ENCODE measurements at regions not wholly inside any gene's neighbourhood (a gene's known extent, or its start where the extent isn't known, plus 50 kb on each side); places are given as distances from the start of the nearest gene placed in this dataset.

DNA sequence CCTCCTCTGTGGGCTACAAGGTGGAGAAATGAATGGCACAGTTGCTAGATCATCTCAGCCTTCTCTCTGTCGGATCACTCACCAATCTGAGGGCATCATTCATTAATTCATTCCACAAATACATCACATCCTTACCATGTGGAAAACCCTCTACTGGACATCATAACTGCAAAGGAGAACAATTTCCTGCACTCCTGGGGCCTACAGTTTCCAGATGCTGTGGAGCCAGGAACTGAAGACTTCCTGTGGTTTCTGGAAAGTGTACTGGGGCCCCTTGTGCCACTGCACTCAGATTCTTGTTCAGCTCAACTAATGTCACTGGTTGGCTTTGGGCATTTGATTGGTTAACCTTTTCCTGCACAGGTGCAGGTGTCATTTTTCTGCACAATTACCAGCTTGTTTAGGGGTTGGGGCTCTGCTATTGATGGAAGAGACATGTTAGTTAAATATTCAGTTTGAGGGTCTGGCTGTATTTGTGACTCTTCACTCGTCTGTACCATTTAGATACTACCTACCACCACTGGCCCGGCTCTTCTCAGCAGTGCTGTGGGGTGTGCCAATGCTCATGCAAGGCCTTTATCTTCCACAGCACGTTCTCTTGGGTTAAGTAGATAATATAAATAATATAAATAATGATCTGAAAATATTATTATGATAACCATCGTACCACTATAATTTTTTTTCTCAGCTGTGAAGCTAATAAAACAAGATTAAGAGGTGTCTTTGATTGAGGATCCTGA lies 427.3 kb downstream of the TSN start (continued):
- TF ChIP-seq, protein P1, sequence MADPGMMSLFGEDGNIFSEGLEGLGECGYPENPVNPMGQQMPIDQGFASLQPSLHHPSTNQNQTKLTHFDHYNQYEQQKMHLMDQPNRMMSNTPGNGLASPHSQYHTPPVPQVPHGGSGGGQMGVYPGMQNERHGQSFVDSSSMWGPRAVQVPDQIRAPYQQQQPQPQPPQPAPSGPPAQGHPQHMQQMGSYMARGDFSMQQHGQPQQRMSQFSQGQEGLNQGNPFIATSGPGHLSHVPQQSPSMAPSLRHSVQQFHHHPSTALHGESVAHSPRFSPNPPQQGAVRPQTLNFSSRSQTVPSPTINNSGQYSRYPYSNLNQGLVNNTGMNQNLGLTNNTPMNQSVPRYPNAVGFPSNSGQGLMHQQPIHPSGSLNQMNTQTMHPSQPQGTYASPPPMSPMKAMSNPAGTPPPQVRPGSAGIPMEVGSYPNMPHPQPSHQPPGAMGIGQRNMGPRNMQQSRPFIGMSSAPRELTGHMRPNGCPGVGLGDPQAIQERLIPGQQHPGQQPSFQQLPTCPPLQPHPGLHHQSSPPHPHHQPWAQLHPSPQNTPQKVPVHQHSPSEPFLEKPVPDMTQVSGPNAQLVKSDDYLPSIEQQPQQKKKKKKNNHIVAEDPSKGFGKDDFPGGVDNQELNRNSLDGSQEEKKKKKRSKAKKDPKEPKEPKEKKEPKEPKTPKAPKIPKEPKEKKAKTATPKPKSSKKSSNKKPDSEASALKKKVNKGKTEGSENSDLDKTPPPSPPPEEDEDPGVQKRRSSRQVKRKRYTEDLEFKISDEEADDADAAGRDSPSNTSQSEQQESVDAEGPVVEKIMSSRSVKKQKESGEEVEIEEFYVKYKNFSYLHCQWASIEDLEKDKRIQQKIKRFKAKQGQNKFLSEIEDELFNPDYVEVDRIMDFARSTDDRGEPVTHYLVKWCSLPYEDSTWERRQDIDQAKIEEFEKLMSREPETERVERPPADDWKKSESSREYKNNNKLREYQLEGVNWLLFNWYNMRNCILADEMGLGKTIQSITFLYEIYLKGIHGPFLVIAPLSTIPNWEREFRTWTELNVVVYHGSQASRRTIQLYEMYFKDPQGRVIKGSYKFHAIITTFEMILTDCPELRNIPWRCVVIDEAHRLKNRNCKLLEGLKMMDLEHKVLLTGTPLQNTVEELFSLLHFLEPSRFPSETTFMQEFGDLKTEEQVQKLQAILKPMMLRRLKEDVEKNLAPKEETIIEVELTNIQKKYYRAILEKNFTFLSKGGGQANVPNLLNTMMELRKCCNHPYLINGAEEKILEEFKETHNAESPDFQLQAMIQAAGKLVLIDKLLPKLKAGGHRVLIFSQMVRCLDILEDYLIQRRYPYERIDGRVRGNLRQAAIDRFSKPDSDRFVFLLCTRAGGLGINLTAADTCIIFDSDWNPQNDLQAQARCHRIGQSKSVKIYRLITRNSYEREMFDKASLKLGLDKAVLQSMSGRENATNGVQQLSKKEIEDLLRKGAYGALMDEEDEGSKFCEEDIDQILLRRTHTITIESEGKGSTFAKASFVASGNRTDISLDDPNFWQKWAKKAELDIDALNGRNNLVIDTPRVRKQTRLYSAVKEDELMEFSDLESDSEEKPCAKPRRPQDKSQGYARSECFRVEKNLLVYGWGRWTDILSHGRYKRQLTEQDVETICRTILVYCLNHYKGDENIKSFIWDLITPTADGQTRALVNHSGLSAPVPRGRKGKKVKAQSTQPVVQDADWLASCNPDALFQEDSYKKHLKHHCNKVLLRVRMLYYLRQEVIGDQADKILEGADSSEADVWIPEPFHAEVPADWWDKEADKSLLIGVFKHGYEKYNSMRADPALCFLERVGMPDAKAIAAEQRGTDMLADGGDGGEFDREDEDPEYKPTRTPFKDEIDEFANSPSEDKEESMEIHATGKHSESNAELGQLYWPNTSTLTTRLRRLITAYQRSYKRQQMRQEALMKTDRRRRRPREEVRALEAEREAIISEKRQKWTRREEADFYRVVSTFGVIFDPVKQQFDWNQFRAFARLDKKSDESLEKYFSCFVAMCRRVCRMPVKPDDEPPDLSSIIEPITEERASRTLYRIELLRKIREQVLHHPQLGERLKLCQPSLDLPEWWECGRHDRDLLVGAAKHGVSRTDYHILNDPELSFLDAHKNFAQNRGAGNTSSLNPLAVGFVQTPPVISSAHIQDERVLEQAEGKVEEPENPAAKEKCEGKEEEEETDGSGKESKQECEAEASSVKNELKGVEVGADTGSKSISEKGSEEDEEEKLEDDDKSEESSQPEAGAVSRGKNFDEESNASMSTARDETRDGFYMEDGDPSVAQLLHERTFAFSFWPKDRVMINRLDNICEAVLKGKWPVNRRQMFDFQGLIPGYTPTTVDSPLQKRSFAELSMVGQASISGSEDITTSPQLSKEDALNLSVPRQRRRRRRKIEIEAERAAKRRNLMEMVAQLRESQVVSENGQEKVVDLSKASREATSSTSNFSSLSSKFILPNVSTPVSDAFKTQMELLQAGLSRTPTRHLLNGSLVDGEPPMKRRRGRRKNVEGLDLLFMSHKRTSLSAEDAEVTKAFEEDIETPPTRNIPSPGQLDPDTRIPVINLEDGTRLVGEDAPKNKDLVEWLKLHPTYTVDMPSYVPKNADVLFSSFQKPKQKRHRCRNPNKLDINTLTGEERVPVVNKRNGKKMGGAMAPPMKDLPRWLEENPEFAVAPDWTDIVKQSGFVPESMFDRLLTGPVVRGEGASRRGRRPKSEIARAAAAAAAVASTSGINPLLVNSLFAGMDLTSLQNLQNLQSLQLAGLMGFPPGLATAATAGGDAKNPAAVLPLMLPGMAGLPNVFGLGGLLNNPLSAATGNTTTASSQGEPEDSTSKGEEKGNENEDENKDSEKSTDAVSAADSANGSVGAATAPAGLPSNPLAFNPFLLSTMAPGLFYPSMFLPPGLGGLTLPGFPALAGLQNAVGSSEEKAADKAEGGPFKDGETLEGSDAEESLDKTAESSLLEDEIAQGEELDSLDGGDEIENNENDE (IDR thresholded peaks at IDR 0.05; ENCODE audit: insufficient replicate concordance, low read length), result no peak
- no peak for TF ChIP-seq PHF8 (conservative IDR thresholded peaks at IDR 0.05; ENCODE audit: low read depth, low read length)
- no peak for TF ChIP-seq MAFK (IDR thresholded peaks at IDR 0.05; ENCODE audit: low read depth, low read length)
- TF ChIP-seq FOSL1 (IDR thresholded peaks at IDR 0.05; ENCODE audit: insufficient read depth, low read depth, low read length), result no peak
- TF ChIP-seq MAX (IDR thresholded peaks at IDR 0.05), result no peak
- TF ChIP-seq ZNF274 (IDR thresholded peaks at IDR 0.05; ENCODE audit: borderline replicate concordance, extremely low read depth, low read length), result no peak
- no peak for TF ChIP-seq KDM4A (IDR thresholded peaks at IDR 0.05; ENCODE audit: low read depth, low read length, severe bottlenecking)
- no peak for TF ChIP-seq ASH2L (IDR thresholded peaks at IDR 0.05; ENCODE audit: low read length)
- no peak for TF ChIP-seq EZH2 (IDR thresholded peaks at IDR 0.05; ENCODE audit: low read depth, low read length, severe bottlenecking)
- no peak for TF ChIP-seq TBP (IDR thresholded peaks at IDR 0.05; ENCODE audit: low read depth, low read length)
